ENCODE measurements at regions not wholly inside any gene's neighbourhood (a gene's known extent, or its start where the extent isn't known, plus 50 kb on each side); places are given as distances from the start of the nearest gene placed in this dataset.

GRCh38 chr15:29433507-29434248 lies 164.1 kb upstream of the NSMCE3 start:
- TF ChIP-seq, protein P1, sequence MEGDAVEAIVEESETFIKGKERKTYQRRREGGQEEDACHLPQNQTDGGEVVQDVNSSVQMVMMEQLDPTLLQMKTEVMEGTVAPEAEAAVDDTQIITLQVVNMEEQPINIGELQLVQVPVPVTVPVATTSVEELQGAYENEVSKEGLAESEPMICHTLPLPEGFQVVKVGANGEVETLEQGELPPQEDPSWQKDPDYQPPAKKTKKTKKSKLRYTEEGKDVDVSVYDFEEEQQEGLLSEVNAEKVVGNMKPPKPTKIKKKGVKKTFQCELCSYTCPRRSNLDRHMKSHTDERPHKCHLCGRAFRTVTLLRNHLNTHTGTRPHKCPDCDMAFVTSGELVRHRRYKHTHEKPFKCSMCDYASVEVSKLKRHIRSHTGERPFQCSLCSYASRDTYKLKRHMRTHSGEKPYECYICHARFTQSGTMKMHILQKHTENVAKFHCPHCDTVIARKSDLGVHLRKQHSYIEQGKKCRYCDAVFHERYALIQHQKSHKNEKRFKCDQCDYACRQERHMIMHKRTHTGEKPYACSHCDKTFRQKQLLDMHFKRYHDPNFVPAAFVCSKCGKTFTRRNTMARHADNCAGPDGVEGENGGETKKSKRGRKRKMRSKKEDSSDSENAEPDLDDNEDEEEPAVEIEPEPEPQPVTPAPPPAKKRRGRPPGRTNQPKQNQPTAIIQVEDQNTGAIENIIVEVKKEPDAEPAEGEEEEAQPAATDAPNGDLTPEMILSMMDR (IDR thresholded peaks at IDR 0.05): no peak
- TF ChIP-seq POLR2A (IDR thresholded peaks at IDR 0.05) (no peak), EP300 (IDR thresholded peaks at IDR 0.05) (no peak)

Measured in ovary (tissue), 3 donors.